H1 (cell line): ENCODE measurements at regions not wholly inside any gene's neighbourhood (a gene's known extent, or its start where the extent isn't known, plus 50 kb on each side); places are given as distances from the start of the nearest gene placed in this dataset.

Source experiments
- CEBPB ChIP-seq: IDR thresholded peaks from 2 replicates; pipeline ENCODE4 v1.6.1; 2012; ENCODE audit warnings: low read depth, low read length
- CHD2 ChIP-seq: IDR thresholded peaks from 2 replicates; pipeline ENCODE4 v1.6.1; 2012; ENCODE audit warnings: low read length, improper control_type of control experiment
- GTF2F1 ChIP-seq: IDR thresholded peaks from 2 replicates; pipeline ENCODE4 v1.6.1; 2012; ENCODE audit warnings: low read depth, low read length, improper control_type of control experiment, borderline replicate concordance
- MAX ChIP-seq: IDR thresholded peaks from 2 replicates; pipeline ENCODE4 v1.6.1; 2012; ENCODE audit warnings: inconsistent platforms
- PHF8 ChIP-seq: fragments of 200-600 bp; sonication (generic); conservative IDR thresholded peaks from 2 replicates; pipeline ENCODE4 v1.7.1; 2012; ENCODE audit warnings: low read depth, mild to moderate bottlenecking, inconsistent platforms, low read length, moderate library complexity
- POLR2A ChIP-seq, 2 experiments: IDR thresholded peaks; 1 replicate in 1 of 2; 2 replicates in 1 of 2; pipeline ENCODE4 v1.6.1; 2011; ENCODE audit warnings: low read depth in 2 of 2, low read length in 2 of 2, mild to moderate bottlenecking in 2 of 2; ENCODE audit errors: control extremely low read depth in 1 of 2
- TEAD4 ChIP-seq: IDR thresholded peaks from 2 replicates; pipeline ENCODE4 v1.6.1; 2012; ENCODE audit warnings: low read depth, low read length, inconsistent platforms, mixed read lengths
- TF ChIP-seq, protein P1 (sequence below), 3 experiments: IDR thresholded peaks; 1 replicate in 2 of 3; 2 replicates in 1 of 3; pipeline versions ENCODE4 v1.5.1 to v1.6.1; 2011; ENCODE audit warnings: low read length in 3 of 3, mild to moderate bottlenecking in 3 of 3, inconsistent platforms in 2 of 3, low read depth in 1 of 3, moderate library complexity in 1 of 3; ENCODE audit not compliant: insufficient read depth in 1 of 3; ENCODE audit errors: control extremely low read depth in 1 of 3

DNA sequence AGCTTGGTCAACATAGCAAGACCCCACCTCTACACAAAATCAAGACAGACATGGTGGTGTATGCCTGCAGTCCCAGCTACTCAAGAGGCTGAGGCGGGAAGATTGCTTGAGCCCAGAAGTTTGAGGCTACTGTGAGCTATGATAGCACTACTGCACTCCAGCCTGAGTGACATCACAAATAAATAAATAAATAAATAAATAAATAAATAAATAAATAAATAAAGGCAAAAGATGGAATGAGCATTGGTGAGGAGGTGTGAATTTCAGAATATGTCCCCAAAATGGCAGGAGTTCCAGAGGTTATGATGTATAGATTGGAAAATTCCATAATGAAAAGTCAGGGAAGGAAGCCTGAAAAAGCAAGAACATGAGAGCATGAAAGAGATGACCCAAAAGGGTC is 249.9 kb downstream of the MEX3B start:
- TF ChIP-seq GTF2F1: no peak
- TF ChIP-seq, protein P1, sequence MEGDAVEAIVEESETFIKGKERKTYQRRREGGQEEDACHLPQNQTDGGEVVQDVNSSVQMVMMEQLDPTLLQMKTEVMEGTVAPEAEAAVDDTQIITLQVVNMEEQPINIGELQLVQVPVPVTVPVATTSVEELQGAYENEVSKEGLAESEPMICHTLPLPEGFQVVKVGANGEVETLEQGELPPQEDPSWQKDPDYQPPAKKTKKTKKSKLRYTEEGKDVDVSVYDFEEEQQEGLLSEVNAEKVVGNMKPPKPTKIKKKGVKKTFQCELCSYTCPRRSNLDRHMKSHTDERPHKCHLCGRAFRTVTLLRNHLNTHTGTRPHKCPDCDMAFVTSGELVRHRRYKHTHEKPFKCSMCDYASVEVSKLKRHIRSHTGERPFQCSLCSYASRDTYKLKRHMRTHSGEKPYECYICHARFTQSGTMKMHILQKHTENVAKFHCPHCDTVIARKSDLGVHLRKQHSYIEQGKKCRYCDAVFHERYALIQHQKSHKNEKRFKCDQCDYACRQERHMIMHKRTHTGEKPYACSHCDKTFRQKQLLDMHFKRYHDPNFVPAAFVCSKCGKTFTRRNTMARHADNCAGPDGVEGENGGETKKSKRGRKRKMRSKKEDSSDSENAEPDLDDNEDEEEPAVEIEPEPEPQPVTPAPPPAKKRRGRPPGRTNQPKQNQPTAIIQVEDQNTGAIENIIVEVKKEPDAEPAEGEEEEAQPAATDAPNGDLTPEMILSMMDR (IDR thresholded peaks at IDR 0.05; ENCODE audit: control extremely low read depth in 1 of 3, insufficient read depth in 1 of 3, low read depth in 1 of 3, low read length in 3 of 3): no peak
- no peak for TF ChIP-seq MAX
- no peak for TF ChIP-seq CHD2
- TF ChIP-seq TEAD4: no peak
- no peak for TF ChIP-seq POLR2A (IDR thresholded peaks at IDR 0.05; ENCODE audit: control extremely low read depth in 1 of 2, low read depth in 2 of 2, low read length in 2 of 2)
- no peak for TF ChIP-seq PHF8
- TF ChIP-seq CEBPB: no peak
